GDM1 (cell line): ENCODE measurements at regions not wholly inside any gene's neighbourhood (a gene's known extent, or its start where the extent isn't known, plus 50 kb on each side); places are given as distances from the start of the nearest gene placed in this dataset.

Experiments used
- DNase-seq: peaks from one replicate; lab custom pipeline; 2025; lab: John Stamatoyannopoulos, UW

GRCh38 chr18:1564793-1565192 lies 660.1 kb downstream of the ADCYAP1 start:
- no peak for DNase-seq

DNA sequence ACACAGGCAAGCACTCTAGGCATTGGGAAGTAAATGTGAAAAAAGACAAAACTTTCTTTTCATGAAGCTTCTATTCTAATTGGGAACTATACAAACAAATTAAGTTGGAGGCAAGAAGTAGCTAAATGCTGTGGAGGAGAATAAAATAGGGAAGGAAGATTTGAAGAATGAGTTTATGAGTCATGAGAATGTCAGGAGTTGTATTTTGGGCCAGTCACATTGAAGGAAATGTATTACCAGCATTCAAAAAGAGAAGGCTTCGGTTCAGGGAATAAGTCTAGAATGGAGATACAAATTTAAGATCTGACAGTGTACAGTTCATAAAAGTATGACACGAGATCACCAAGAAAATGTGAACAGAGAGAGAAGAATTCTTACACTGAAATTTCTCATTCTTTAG lies 666.5 kb downstream of the ADCYAP1 start:
- DNase-seq: no peak

DNA sequence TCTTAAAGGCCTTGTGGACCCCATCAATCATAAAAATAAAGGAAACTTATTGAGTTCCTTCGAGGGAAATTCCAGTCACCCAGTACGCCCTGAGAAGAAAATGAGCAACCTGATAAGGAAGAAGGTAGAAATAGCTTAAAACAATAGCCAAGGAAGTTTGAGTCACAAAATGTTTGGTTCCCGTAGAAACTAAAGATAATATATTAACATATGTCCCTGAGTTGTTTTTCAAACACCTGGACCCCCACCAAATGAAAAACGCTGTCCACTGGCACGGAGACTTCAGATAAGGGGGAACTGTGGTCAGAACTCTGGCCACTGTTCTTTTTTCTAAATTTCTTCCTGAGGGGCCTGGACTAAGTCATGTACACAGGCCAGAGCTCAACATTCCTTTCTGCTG lies 669.1 kb downstream of the ADCYAP1 start:
- DNase-seq: no peak

DNA sequence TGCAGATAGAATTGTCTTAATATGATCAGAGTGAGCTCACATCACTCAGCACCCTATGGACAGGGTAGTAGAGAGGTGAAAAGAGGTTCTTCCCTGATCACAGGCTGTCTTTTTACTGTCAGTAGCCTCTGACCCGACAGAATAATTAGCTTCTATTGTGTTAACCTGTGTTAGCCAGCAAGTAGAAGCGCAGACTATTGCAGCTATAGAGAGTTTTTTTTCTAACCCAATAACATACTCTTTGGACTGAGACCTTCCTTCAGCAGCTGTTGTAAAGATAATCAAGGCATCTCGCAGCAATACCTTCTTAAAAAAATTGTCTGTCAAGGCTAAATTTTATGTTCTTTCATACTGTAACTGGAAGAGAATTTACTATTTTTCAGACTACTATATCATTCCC lies 670.4 kb downstream of the ADCYAP1 start:
- no peak for DNase-seq

DNA sequence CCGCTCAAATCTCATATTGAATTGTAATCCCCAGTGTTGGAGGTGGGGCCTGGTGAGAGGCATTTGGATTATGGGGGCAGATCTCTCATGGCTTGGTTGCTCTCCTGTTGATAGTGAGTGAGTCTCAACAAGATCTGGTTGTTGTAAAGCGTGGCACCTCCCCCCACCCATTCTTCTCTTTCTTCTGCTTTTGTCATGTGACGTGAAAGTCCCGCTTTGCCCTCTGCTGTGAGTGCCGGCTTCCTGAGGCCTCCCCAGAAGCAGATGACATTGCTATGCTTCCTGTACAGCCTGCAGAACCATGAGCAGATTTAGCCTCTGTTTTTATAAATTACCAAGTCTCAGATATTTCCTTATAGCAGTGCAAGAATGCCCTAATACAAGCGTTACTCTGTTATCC lies 673.8 kb downstream of the ADCYAP1 start:
- no peak for DNase-seq

- no peak for DNase-seq
These were observed 676.9 kb downstream of the ADCYAP1 start for GRCh38 chr18:1581581-1581980.

DNA sequence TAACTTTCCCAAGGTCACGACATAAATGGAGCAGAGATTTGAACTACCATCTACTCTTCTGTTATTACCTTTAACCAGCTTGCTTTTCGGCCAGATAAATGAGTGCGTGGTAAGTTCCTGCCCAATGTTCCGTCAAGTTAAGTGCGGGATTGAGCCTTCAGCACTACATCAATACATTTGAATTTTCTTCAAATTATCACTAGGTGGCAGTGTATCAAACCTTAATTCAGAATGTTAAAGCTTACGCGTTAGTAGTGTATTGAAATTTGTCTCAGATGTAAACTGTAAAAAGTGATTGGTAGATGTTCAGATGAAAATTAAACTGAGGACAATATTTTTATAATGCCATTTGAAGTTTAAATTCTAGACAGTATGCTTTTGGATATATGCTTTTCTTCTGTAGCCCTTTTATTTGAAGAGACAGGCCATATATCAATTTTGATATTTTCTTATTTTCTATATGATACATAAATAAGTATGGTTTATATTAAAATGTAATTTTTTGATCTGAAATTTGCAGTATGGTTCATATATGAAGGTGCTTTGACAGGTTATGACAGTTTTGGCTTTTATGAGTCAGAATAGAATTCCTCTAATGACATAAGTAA lies 681.3 kb downstream of the ADCYAP1 start:
- no peak for DNase-seq

DNA sequence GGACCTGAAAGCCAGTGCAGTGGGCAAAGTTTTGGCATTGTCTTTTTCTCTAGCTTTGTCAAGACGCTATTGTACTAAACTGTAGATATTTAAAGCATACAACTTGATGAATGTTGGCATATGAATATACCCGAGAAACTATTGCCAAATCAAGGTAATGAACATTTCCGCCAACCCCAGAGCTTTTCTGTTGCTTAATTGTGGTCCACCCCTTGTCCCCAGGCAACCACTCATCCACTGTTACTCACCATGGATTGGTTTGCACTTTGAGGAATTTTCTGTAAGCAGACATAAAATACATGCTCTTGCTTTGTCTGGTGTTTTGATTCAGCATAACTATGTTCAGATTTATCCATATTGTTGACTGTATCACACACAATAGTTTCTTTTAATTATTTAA lies 688.4 kb downstream of the ADCYAP1 start:
- DNase-seq: no peak

DNA sequence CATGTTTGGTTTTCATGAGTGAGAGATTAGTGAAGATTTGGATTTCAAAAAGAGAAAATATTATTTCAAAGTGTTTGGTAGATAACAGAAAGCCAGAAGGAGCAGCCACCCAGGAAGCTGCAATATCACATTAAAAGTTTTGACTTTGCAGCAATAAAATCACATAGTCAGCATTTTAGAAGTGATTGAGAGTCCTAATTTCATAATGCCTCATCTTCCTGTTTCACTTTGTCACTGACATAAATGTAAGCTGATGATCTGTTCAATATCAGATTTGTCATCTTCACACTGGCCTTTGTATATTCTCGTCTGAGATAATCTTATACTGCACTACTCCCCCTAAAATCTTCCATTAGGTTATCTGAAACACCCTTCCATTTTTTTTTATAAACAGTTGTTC lies 690.5 kb downstream of the ADCYAP1 start:
- no peak for DNase-seq

- no peak for DNase-seq
These were observed 694.5 kb downstream of the ADCYAP1 start for GRCh38 chr18:1599196-1599595.

DNA sequence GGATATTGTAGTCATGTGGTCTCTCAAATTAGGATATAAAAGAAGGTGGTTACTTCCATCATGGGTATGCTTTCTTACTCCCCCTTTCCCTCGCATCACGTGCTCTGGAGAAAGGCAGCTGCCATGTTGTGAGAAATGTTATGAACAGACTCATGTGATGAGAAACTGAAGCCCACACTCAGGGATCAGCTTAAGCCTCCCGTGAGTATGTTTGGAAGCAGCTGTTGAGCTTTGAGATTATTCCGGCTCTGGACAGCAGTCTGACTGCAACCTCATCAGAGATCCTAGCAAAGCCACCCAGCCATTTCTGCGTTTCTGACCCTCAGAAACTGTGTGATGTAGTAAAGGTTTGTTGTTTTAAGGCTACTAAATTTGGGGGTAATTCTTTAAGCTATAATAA lies 700.1 kb downstream of the ADCYAP1 start:
- DNase-seq: no peak

- DNase-seq: no peak
These were observed 713.7 kb downstream of the ADCYAP1 start for GRCh38 chr18:1618364-1618763.

GRCh38 chr18:1619507-1619906 lies 714.8 kb downstream of the ADCYAP1 start:
- DNase-seq: no peak

DNA sequence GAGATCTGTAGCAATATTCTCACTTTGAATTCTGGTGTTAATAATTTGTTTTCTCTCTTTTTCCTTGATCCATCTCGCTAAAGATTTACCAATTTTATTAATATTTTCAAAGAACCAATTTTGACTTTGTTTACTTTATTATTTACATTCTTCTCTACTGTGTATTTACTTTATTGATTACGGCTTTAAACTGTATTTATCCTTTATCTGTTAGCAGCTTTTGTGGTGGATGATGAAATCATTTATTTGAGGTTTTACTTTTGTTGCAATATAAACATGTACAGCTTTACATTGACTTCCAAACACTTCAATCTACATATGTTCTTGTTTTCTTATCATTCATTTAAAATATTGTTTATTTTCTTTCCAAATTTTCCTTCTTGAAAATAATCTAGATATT lies 719.9 kb downstream of the ADCYAP1 start:
- DNase-seq: no peak

- no peak for DNase-seq
These were observed 722.8 kb downstream of the ADCYAP1 start for GRCh38 chr18:1627494-1627893.

GRCh38 chr18:1648712-1649111 lies 744.0 kb downstream of the ADCYAP1 start:
- DNase-seq: no peak

DNA sequence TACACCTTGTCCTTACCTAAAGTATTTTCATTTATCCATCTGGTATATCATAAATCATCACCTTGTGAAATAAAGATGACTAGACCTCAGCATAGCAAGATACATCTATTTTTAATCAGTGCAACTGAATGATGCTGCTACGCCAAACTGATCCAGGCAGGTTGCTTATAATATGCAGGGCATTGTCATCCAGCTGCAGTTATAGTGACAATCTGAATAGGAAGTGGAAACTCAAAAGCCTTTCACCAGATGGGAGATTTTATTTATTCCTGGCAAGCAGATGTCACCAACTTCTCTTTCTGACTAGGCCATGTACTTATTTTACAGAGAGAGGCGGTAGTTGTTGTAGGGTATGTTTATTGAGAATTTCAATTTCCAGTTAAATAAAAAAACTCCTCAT lies 747.3 kb downstream of the ADCYAP1 start:
- DNase-seq: no peak

DNA sequence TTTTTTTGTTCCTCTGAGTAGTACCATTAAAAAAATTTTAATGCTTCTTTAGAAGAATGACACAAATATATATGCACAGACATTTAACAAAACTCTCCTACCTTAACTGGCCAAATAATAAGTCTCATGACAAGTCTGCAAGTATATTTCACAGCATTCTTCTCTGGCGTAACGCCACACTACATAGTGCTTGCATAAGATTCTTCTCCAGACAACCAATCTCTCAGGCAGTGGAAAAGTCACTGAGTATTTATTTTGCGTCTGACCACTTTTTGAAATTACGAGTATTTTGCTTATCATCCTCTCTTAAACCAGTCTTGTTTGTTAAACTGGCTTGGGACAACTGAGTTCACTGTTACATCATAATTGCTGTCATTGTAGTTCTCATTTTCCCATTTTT lies 749.2 kb downstream of the ADCYAP1 start:
- no peak for DNase-seq

DNA sequence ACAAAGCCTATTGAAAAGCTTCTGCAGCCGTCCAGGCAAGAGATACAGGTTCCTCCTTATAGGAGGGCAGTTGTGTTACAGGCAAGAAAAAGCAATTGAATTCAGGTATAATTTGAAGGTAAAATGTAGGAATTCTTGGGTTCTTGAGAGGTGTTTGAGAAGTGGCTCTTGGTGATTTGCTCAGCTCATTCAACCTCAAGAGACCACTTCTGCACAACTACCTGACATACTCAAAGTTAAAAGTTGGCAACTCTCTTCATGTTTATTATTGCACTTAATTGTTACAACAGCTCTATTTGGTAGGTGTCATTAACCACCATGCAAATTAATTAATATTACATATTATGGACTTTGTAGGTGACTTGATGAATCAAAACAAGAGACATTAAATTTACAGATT lies 753.2 kb downstream of the ADCYAP1 start:
- DNase-seq: no peak

DNA sequence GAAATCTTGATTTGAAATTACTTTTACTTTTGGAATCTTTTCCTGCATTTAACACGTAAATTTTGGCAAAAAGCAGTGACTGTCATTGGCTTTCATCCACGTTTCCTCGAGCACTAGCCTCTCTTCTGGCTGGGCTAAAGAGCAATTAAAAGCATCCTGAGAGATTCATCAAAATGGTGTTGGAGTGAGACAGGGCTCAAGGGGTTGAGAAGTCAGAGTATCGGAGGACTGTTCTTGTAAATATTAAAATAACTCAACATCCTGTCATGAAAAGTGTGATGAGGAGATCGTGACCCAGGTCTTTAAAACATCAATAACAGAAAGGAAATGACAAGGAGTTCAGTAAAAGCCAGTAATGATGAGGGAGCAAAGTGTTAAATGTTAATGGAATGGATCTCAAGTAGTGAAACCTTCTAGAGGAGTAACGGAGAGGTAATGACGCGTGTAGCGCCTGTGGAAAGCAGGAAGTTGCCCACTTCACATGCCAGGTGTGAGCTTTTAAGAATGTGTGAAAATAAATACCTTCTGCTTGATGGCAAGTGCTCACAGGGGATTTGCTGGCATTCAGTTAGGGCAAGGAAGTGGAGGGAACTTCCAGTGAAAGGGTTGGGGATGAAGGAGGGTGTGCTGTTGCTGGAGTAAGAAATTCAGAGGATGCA lies 754.4 kb downstream of the ADCYAP1 start:
- no peak for DNase-seq

- DNase-seq: no peak
These were observed 759.4 kb downstream of the ADCYAP1 start for GRCh38 chr18:1663879-1664705.

DNA sequence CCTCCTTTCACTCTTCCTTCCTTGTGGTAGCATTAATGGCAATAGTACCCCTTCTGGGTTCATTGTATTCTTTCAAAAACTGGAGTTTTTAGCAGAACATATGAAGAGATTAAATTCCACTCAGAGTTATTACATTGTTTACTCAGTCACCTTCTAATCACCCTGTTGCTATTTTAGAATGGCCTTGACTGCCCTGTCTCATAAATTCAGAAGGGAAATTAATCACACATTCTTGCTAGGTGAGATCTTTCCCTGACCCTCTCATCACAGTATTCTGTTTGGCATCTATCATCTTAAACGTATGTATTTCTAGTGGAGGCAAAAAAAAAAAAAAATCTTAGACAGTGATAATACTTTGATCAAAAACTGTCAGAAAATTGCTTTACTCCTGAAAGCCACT lies 760.4 kb downstream of the ADCYAP1 start:
- no peak for DNase-seq

DNA sequence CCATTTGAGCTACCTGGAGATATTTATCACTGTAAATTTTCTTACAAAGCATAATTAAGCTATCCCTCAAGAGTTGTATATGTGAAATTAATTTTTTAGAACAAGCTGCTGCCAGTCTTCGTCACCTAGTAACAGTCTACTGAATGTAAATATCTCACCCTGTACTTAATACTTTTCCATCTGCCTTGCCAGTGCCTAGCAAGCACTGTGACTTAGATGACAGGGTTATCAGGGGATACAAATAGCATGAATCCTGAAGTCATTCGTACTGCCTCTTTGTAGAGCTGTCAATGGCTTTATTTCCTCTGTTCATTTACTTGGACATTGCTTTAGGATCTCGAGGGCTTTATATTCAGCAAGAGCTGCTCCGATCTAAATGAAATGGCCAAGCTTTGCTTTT lies 763.6 kb downstream of the ADCYAP1 start:
- no peak for DNase-seq
